ENCODE measurements at regions not wholly inside any gene's neighbourhood (a gene's known extent, or its start where the extent isn't known, plus 50 kb on each side); places are given as distances from the start of the nearest gene placed in this dataset.

- CTCF ChIA-PET = no interaction called here
- intact Hi-C loops (cut with DNase I, micrococcal nuclease) = no loop called here
- no peak overlapping the region for H3K4me3 Mint-ChIP-seq
- H3K27me3 Mint-ChIP-seq = no peaks in the 10 kb centered on the region
- POLR2A ChIA-PET = no interaction called here
- no peaks in the 10 kb centered on the region for H3K9me3 Mint-ChIP-seq (ENCODE audit: low read depth)
- no peaks in the 10 kb centered on the region for H3K36me3 Mint-ChIP-seq (ENCODE audit: low read depth)
- H3K4me1 Mint-ChIP-seq = no peaks in the 10 kb centered on the region
- ATAC-seq = no peak
- no peak overlapping the region for H3K27ac Mint-ChIP-seq
- DNase-seq = no peak
Measured at GRCh38 chr7:138276891-138277290, 183.2 kb upstream of the TRIM24 start.

GRCh38 chr7:138278601-138279000, 181.5 kb upstream of the TRIM24 start:
- POLR2A ChIA-PET = no interaction called here

DNA sequence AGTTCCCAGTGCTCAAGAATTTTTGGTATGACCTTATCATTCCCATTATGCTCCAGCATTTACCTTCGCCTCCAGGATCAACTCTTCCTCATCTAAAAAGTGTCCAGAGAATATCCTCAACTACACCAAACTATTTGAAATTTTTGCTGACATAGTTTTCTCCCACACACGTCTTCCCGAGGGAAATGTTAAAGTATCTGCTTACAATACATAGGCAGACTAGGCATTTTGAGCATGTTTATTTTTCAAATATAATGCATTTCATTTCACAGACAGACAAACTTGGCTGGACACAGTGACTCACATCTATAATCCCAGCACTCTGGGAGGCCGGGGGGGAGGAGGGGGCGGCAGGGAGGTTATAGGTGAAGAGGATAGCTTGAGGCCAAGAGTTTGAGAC, 177.1 kb upstream of the TRIM24 start:
- H3K9me3 Mint-ChIP-seq (ENCODE audit: low read depth) = no peaks in the 10 kb centered on the region

More at GRCh38 chr7:138278601-138279000, 181.5 kb upstream of the TRIM24 start:
- DNase-seq (no peak), ATAC-seq (no peak)
- Mint-ChIP-seq H3K9me3 (ENCODE audit: low read depth) (no peaks in the 10 kb centered on the region), H3K27ac (no peak overlapping the region), H3K27me3 (no peaks in the 10 kb centered on the region), H3K4me1 (no peaks in the 10 kb centered on the region), H3K36me3 (ENCODE audit: low read depth) (no peaks in the 10 kb centered on the region), H3K4me3 (no peak overlapping the region)
- intact Hi-C loops (cut with DNase I, micrococcal nuclease) = no loop called here
- CTCF ChIA-PET = interaction anchor here (0.6 kb wide), 1 partner anchor 93 kb away, joined by 3 read pairs; no protein-coding TSS in a partner anchor

GRCh38 chr7:138285129-138285528, 174.9 kb upstream of the TRIM24 start:
- H3K4me1 Mint-ChIP-seq = no peaks in the 10 kb centered on the region
- intact Hi-C loops (cut with DNase I, micrococcal nuclease) = no loop called here
- H3K4me3 Mint-ChIP-seq = no peak overlapping the region
- ATAC-seq (no peak), DNase-seq (no peak)
- peaks cover 8% of the 10 kb centered on the region for H3K9me3 Mint-ChIP-seq (ENCODE audit: low read depth)
- no peaks in the 10 kb centered on the region for H3K27me3 Mint-ChIP-seq
- CTCF ChIA-PET = no interaction called here
- POLR2A ChIA-PET = interaction anchor here (0.6 kb wide), 1 partner anchor 404 kb away, joined by 5 read pairs; no protein-coding TSS in a partner anchor
- H3K36me3 Mint-ChIP-seq (ENCODE audit: low read depth) = no peaks in the 10 kb centered on the region
- no peak overlapping the region for H3K27ac Mint-ChIP-seq

More for the DNA sequence above, 177.1 kb upstream of the TRIM24 start:
- POLR2A ChIA-PET = no interaction called here
- Mint-ChIP-seq H3K27me3 (no peaks in the 10 kb centered on the region), H3K4me1 (no peaks in the 10 kb centered on the region), H3K36me3 (ENCODE audit: low read depth) (no peaks in the 10 kb centered on the region), H3K27ac (no peak overlapping the region), H3K4me3 (no peak overlapping the region)
- CTCF ChIA-PET = no interaction called here
- ATAC-seq = no peak
- intact Hi-C loops (cut with DNase I, micrococcal nuclease) = no loop called here
- DNase-seq = no peak

DNA sequence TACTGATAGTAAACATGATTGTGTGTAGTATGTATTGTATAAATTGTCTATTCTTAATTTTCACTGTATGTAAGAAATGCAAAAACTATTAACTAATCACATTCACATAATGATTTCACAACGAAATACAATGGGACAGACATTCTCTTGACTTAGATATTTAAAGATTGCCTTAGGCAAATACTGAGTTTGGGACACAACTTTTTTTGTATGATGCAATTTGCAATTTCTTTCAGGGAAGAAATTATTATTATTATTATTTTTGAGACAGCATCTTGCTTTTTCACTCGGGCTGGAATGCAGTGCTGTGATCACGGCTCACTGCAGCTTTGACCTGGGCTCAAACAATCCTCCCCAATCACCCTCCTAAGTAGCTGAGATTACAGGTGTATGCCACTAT, 173.2 kb upstream of the TRIM24 start:
- Mint-ChIP-seq H3K36me3 (ENCODE audit: low read depth) (no peaks in the 10 kb centered on the region), H3K27me3 (no peaks in the 10 kb centered on the region), H3K4me1 (no peaks in the 10 kb centered on the region), H3K27ac (no peak overlapping the region), H3K4me3 (no peak overlapping the region), H3K9me3 (ENCODE audit: low read depth) (peaks cover 11% of the 10 kb centered on the region)
- CTCF ChIA-PET = interaction anchor here (1.4 kb wide), 1 partner anchor 15 kb away, joined by 3 read pairs; no protein-coding TSS in a partner anchor
- intact Hi-C loops (cut with DNase I, micrococcal nuclease) = no loop called here
- DNase-seq (no peak), ATAC-seq (no peak)
- POLR2A ChIA-PET = no interaction called here

- CTCF ChIA-PET = interaction anchor here (1.4 kb wide), 1 partner anchor 16 kb away, joined by 3 read pairs; no protein-coding TSS in a partner anchor
- H3K27ac Mint-ChIP-seq = no peak overlapping the region
Measured at GRCh38 chr7:138287549-138287948, 172.5 kb upstream of the TRIM24 start.

GRCh38 chr7:138289082-138289481, 171.0 kb upstream of the TRIM24 start:
- ATAC-seq (no peak), DNase-seq (no peak)
- intact Hi-C loops (cut with DNase I, micrococcal nuclease) = no loop called here
- H3K27ac Mint-ChIP-seq = no peak overlapping the region
- no peaks in the 10 kb centered on the region for H3K27me3 Mint-ChIP-seq
- CTCF ChIA-PET = no interaction called here
- H3K9me3 Mint-ChIP-seq (ENCODE audit: low read depth) = peaks cover 11% of the 10 kb centered on the region
- H3K4me1 Mint-ChIP-seq = no peaks in the 10 kb centered on the region
- H3K4me3 Mint-ChIP-seq = no peak overlapping the region
- H3K36me3 Mint-ChIP-seq (ENCODE audit: low read depth) = no peaks in the 10 kb centered on the region
- POLR2A ChIA-PET = no interaction called here

More at GRCh38 chr7:138287549-138287948, 172.5 kb upstream of the TRIM24 start:
- no peaks in the 10 kb centered on the region for H3K4me1 Mint-ChIP-seq
- DNase-seq (no peak), ATAC-seq (no peak)
- no peaks in the 10 kb centered on the region for H3K36me3 Mint-ChIP-seq (ENCODE audit: low read depth)
- peaks cover 11% of the 10 kb centered on the region for H3K9me3 Mint-ChIP-seq (ENCODE audit: low read depth)
- POLR2A ChIA-PET = no interaction called here
- intact Hi-C loops (cut with DNase I, micrococcal nuclease) = no loop called here
- H3K4me3 Mint-ChIP-seq = no peak overlapping the region
- H3K27me3 Mint-ChIP-seq = no peaks in the 10 kb centered on the region

- no peaks in the 10 kb centered on the region for H3K27me3 Mint-ChIP-seq
- H3K27ac Mint-ChIP-seq = no peak overlapping the region
- H3K4me3 Mint-ChIP-seq = no peak overlapping the region
- no peaks in the 10 kb centered on the region for H3K36me3 Mint-ChIP-seq (ENCODE audit: low read depth)
- DNase-seq = no peak
- POLR2A ChIA-PET = no interaction called here
- intact Hi-C loops (cut with DNase I, micrococcal nuclease) = no loop called here
- CTCF ChIA-PET = no interaction called here
- H3K4me1 Mint-ChIP-seq = no peaks in the 10 kb centered on the region
- no peak for ATAC-seq
- peaks cover 11% of the 10 kb centered on the region for H3K9me3 Mint-ChIP-seq (ENCODE audit: low read depth)
Measured at GRCh38 chr7:138289864-138290263, 170.2 kb upstream of the TRIM24 start.

DNA sequence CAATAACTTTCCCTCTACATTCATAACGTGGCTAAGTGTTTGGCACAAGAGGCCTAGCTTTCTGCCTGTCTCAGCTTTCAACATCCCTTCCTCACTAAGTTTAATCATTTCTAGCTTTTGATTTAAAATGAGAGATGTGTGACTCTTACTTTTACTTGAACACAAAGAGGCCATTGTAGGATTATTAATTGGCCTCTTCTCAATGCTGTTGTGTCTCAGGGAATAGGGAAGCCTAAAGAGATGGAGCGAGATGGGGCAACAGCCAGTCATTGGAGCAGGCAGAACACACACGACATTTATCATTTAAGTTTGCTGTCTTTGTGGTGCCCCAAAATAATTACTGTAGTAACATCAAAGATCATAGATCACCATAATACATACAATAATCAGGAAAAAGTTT, 167.1 kb upstream of the TRIM24 start:
- H3K9me3 Mint-ChIP-seq (ENCODE audit: low read depth) = peaks cover 11% of the 10 kb centered on the region
- ChIA-PET POLR2A (no interaction called here), CTCF (interaction anchor here (1.2 kb wide), 1 partner anchor 120 kb away, joined by 3 read pairs; no protein-coding TSS in a partner anchor)
- ATAC-seq = no peak
- H3K36me3 Mint-ChIP-seq (ENCODE audit: low read depth) = no peaks in the 10 kb centered on the region
- intact Hi-C loops (cut with DNase I, micrococcal nuclease) = no loop called here
- H3K27ac Mint-ChIP-seq = no peak overlapping the region
- H3K4me3 Mint-ChIP-seq = no peak overlapping the region
- H3K27me3 Mint-ChIP-seq = no peaks in the 10 kb centered on the region
- no peak for DNase-seq
- H3K4me1 Mint-ChIP-seq = no peaks in the 10 kb centered on the region

GRCh38 chr7:138295049-138295637, 164.9 kb upstream of the TRIM24 start:
- CTCF ChIA-PET = no interaction called here
- POLR2A ChIA-PET = no interaction called here
- Mint-ChIP-seq H3K9me3 (ENCODE audit: low read depth) (peaks cover 2% of the 10 kb centered on the region), H3K27ac (no peak overlapping the region), H3K27me3 (no peaks in the 10 kb centered on the region), H3K4me3 (no peak overlapping the region), H3K36me3 (ENCODE audit: low read depth) (no peaks in the 10 kb centered on the region), H3K4me1 (no peaks in the 10 kb centered on the region)
- no peak for ATAC-seq
- intact Hi-C loops (cut with DNase I, micrococcal nuclease) = no loop called here
- DNase-seq = no peak

- Mint-ChIP-seq H3K4me3 (no peak overlapping the region), H3K27me3 (no peaks in the 10 kb centered on the region), H3K36me3 (ENCODE audit: low read depth) (no peaks in the 10 kb centered on the region), H3K9me3 (ENCODE audit: low read depth) (no peaks in the 10 kb centered on the region), H3K27ac (no peak overlapping the region), H3K4me1 (no peaks in the 10 kb centered on the region)
- intact Hi-C loops (cut with DNase I, micrococcal nuclease) = no loop called here
- DNase-seq = no peak
- POLR2A ChIA-PET = no interaction called here
- CTCF ChIA-PET = no interaction called here
- ATAC-seq = no peak
Measured at GRCh38 chr7:138297526-138297925, 162.5 kb upstream of the TRIM24 start.

DNA sequence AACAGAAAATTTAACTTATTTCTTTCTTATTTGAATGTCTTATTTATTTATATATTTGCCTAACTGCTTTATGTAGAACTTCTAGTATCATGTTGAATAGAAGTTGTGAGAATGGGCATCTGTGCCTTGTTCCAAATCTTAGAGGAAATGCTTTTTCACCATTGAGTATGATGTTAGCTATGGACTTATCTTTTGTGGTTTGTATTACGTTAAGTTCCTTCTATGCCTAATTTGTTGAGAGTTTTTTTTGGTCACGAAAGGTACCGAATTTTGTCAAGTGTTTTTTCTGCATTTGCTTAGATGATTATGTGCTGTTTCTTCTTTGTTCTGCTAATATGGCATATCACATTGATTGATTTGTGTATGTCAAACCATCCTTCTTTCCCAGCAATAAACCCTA, 161.0 kb upstream of the TRIM24 start:
- Mint-ChIP-seq H3K27me3 (no peaks in the 10 kb centered on the region), H3K4me1 (no peaks in the 10 kb centered on the region), H3K4me3 (no peak overlapping the region), H3K36me3 (ENCODE audit: low read depth) (no peaks in the 10 kb centered on the region), H3K9me3 (ENCODE audit: low read depth) (no peaks in the 10 kb centered on the region), H3K27ac (no peak overlapping the region)
- ChIA-PET POLR2A (no interaction called here), CTCF (no interaction called here)
- ATAC-seq (no peak), DNase-seq (no peak)
- intact Hi-C loops (cut with DNase I, micrococcal nuclease) = no loop called here

Measured in activated CD4-positive, alpha-beta T cell treated with anti-CD3 and anti-CD28 coated beads for 36 hours (primary cell).